GM12878 (cell line): ENCODE measurements at regions not wholly inside any gene's neighbourhood (a gene's known extent, or its start where the extent isn't known, plus 50 kb on each side); places are given as distances from the start of the nearest gene placed in this dataset.

Source experiments
- ATF3 ChIP-seq: IDR thresholded peaks from 2 replicates; pipeline ENCODE4 v1.6.1; 2011; ENCODE audit warnings: low read depth, mild to moderate bottlenecking, low read length, moderate library complexity, borderline replicate concordance; ENCODE audit errors: extremely low read depth
- BCL11A ChIP-seq: IDR thresholded peaks from 2 replicates; pipeline ENCODE4 v1.6.1; 2011; ENCODE audit warnings: low read depth, low read length
- CHD1 ChIP-seq: IDR thresholded peaks from 2 replicates; pipeline ENCODE4 v1.6.1; 2012; ENCODE audit warnings: low read depth, low read length, improper control_type of control experiment
- CREM ChIP-seq: IDR thresholded peaks from 2 replicates; pipeline ENCODE4 v1.6.1; 2014; ENCODE audit warnings: antibody characterized with exemption, low read depth
- CUX1 ChIP-seq: IDR thresholded peaks from 2 replicates; pipeline ENCODE4 v1.6.1; 2012; ENCODE audit warnings: improper control_type of control experiment, low read depth, low read length; ENCODE audit not compliant: insufficient replicate concordance
- ELK1 ChIP-seq: IDR thresholded peaks from 2 replicates; pipeline ENCODE4 v1.6.1; 2012; ENCODE audit warnings: low read depth, low read length, improper control_type of control experiment
- GABPA ChIP-seq: IDR thresholded peaks from 2 replicates; pipeline ENCODE4 v1.6.1; 2014; ENCODE audit warnings: antibody characterized with exemption, low read depth, mild to moderate bottlenecking, inconsistent platforms
- IKZF2 ChIP-seq, 2 experiments: fragments of 450-650 bp; IDR thresholded peaks; 2 replicates each; pipeline ENCODE4 v1.6.1; 2017; ENCODE audit warnings: mild to moderate bottlenecking in 2 of 2, moderate library complexity in 2 of 2
- MYB ChIP-seq: fragments of 150-350 bp; IDR thresholded peaks from 2 replicates; pipeline ENCODE4 v1.6.1; 2014; ENCODE audit warnings: mild to moderate bottlenecking, low read depth, low read length, borderline replicate concordance
- POLR2AphosphoS5 ChIP-seq: IDR thresholded peaks from 2 replicates; pipeline ENCODE4 v1.6.1; 2011; ENCODE audit warnings: mild to moderate bottlenecking, low read length, inconsistent platforms
- RELB ChIP-seq: fragments of 450-650 bp; IDR thresholded peaks from 2 replicates; pipeline ENCODE4 v1.6.1; 2017; ENCODE audit warnings: low read depth, mild to moderate bottlenecking, moderate library complexity
- REST ChIP-seq: IDR thresholded peaks from 2 replicates; pipeline ENCODE4 v1.6.1; 2012; ENCODE audit warnings: mild to moderate bottlenecking, low read depth, low read length
- SPI1 ChIP-seq: IDR thresholded peaks from 2 replicates; pipeline ENCODE4 v1.6.1; 2011; ENCODE audit warnings: low read depth, mild to moderate bottlenecking, low read length, moderate library complexity, borderline replicate concordance; ENCODE audit not compliant: insufficient read depth
- STAT1 ChIP-seq: fragments of 450-650 bp; conservative IDR thresholded peaks from 2 replicates; pipeline ENCODE4 v1.6.1; 2014; ENCODE audit warnings: antibody characterized with exemption, mild to moderate bottlenecking
- TCF12 ChIP-seq: IDR thresholded peaks from 2 replicates; pipeline ENCODE4 v1.6.1; 2011; ENCODE audit warnings: low read depth, mild to moderate bottlenecking, low read length
- YY1 ChIP-seq: IDR thresholded peaks from 2 replicates; pipeline ENCODE4 v1.6.1; 2011; ENCODE audit warnings: low read depth, mild to moderate bottlenecking, low read length
- ZNF207 ChIP-seq: fragments of 450-650 bp; IDR thresholded peaks from 2 replicates; pipeline ENCODE4 v1.6.1; 2014; ENCODE audit warnings: antibody characterized with exemption, mild to moderate bottlenecking, borderline replicate concordance
- ZSCAN29 ChIP-seq: fragments of 450-650 bp; IDR thresholded peaks from 2 replicates; pipeline ENCODE4 v1.6.1; 2017; ENCODE audit warnings: mild to moderate bottlenecking, moderate library complexity
- ZZZ3 ChIP-seq: IDR thresholded peaks from 2 replicates; pipeline ENCODE4 v1.6.1; 2011; ENCODE audit warnings: low read depth; ENCODE audit not compliant: control insufficient read depth, insufficient read length

- TF ChIP-seq STAT1 (no peak), MYB (no peak), CREM (peak; percentile 52), TCF12 (no peak), SPI1 (peak; percentile 93), GABPA (no peak), CHD1 (no peak), ELK1 (no peak), ZZZ3 (no peak), POLR2AphosphoS5 (no peak), IKZF2 (IDR thresholded peaks at IDR 0.05) (peak; percentile 54 to 56; a peak in 2 of 4 replicates), CUX1 (no peak), ZNF207 (no peak), RELB (peak; percentile 55), ATF3 (no peak), BCL11A (0 out of 2 replicates have a peak, but pooled peaks have one; percentile 41), REST (no peak), ZSCAN29 (no peak), YY1 (no peak)
These were observed 152.6 kb upstream of the UMPS start (continued) for GRCh38 chr3:124577494-124578167.
